NCI-H1092 (cell line): ENCODE measurements at regions not wholly inside any gene's neighbourhood (a gene's known extent, or its start where the extent isn't known, plus 50 kb on each side); places are given as distances from the start of the nearest gene placed in this dataset.
"Not testable (repeated sequence)": the region's sequence is repeated elsewhere in the genome, so short reads cannot be mapped to it uniquely, and the experiment has no call there.

ENCODE experiments used
- DNase-seq: peaks from one replicate; lab custom pipeline; 2025; lab: John Stamatoyannopoulos, UW

- DNase-seq: no peak
Observed at GRCh38 chr4:34469516-34469915, 1774.8 kb downstream of the ARAP2 start.

DNA sequence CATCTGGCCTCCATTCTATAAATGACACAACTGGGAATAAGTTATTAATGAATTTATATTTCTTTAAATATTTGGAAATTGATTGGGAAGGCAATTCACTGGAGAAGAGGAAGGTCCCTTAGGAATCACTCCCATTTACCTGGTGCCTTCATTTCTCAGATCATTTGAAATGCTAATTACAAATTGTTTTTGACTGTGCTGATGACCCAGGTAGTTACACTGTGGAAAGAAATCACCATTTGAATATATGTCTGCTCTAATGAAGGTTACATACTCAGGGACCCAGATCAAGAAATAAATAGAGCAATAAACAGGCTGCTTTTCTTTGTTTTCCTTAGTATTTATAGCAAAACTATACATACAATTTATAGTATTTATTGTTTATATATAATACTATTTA is 1759.1 kb downstream of the ARAP2 start:
- DNase-seq: no peak

GRCh38 chr4:34486461-34487363 is 1757.6 kb downstream of the ARAP2 start:
- DNase-seq: peak; percentile 18

DNA sequence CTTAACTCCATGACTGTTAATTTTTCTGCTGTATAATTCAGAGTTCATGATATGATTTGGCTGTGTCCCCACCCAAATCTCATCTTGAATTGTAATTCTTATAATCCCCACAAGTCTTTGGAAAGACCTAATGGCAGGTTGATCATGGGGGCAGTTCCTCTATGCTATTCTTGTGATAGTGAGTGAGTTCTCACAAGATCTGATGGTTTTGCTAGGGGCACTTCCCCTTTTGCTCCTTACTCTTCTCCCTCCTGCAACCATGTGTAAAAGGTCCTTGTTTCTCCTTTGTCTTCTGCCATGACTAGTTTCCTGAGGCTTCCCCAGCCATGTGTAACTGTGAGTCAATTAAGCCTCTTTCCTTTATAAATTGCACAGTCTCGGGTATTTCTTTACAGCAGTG is 1751.9 kb downstream of the ARAP2 start:
- DNase-seq: no peak

DNA sequence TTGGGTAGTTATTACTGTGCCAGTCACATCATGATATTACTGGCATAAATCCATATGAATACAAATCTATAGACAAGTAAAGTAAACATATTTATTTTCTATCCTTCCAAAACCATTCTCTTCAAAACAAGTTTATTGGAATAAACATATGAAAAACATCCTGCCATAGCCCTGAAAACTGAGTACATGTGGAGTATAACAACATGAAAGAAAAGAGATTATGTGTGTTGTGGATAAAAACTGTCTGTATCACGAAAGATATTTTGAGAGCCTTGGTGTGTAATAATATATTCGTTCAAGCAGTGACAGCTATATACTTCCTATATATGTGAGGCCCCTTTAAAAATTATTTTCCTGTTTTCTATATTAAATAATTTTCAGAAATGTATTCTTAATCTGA is 1742.2 kb downstream of the ARAP2 start:
- no peak for DNase-seq

- not testable (repeated sequence) for DNase-seq
Observed at GRCh38 chr4:34504731-34505130, 1739.6 kb downstream of the ARAP2 start.

GRCh38 chr4:34506511-34507092 is 1737.7 kb downstream of the ARAP2 start:
- not testable (repeated sequence) for DNase-seq

- no peak for DNase-seq
Observed at GRCh38 chr4:34512616-34513015, 1731.7 kb downstream of the ARAP2 start.

DNA sequence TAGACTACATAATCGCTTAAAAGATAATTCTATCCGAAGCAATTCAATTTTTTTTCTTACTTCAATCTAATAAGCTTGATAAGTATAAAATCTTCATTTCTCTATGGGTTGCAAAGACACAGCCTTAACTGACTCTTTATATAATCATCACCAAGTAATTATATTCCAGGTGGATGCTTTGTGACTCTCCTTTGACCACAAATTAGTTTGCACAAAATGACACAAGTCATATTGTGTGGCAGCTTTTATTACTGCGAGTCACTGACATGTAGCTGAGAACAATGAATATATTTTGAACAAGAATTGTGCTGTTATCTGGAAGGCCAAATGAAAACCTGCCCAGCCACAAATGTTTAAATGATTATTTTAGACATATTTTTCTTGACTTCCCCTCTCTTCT is 1727.8 kb downstream of the ARAP2 start:
- DNase-seq: no peak

DNA sequence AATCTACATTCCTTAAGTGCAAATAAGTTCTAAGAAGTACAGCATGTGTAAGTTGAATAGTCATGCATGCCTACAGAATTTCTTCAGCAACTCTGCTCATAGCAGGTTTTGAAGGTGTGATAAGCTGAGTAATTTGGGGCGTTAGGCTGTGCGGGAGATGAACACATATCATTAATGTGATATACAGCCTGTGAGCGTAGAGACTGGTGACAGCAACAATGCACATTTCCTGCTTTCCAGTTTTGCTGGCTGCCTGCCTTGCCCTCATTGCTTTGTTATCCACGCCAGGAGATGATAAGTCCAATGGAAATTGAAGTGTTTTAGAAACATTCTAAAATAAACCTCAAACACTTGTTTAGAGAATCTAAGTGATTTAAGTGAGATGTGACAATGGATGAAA is 1709.4 kb downstream of the ARAP2 start:
- no peak for DNase-seq

GRCh38 chr4:34566091-34566490 is 1678.2 kb downstream of the ARAP2 start:
- DNase-seq: no peak

- DNase-seq: no peak
Observed at GRCh38 chr4:34572026-34572425, 1672.3 kb downstream of the ARAP2 start.

GRCh38 chr4:34615315-34615714 is 1629.0 kb downstream of the ARAP2 start:
- no peak for DNase-seq

DNA sequence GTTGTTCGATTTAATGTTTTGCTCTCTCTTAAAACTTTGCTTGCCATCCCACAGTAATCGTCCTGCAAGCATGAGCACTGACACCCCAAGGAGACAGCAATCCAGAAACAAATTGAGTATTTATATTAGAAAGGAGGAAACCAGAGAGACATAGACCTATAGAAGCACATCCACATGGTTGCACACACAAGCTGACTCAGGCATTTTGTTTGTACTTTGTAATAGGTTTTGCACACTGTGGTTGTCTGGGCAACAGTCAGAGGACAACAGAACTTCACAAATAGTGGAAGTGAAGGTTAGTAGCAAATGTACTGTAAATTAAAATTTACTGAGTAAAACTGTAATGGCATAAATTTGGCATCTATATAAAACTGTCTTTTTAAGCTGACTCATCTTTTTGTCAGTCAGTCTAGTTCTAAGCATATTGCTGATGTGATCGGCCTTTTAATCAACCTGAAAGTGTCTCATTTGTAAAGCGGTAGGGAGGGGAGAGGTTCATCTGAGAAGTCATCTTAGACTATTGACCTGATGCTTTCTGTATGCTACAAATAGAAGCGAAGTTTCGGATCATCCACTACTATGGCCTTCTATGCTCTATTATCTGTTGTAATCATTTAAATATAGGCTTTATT is 1624.7 kb downstream of the ARAP2 start:
- DNase-seq: no peak

GRCh38 chr4:34628471-34628870 is 1615.8 kb downstream of the ARAP2 start:
- DNase-seq: no peak

DNA sequence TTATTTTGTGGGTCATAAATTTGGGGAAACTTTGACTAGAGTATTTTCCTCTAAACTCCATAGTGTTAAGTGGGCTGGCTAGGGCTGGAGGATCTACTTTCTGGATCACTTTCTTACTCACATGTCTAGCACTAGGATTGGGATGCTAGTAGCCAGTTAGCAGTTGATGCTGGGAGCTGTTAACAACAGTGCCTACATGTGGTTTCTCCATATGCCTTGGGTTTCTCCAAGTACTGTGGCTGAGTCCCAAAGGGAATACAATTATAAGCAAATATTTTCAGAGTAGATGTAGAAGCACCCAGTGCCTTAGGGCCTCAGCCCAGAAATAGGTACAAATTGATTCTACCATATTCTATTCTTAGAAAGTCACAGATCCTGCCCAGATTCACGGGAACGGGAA is 1614.9 kb downstream of the ARAP2 start:
- no peak for DNase-seq

DNA sequence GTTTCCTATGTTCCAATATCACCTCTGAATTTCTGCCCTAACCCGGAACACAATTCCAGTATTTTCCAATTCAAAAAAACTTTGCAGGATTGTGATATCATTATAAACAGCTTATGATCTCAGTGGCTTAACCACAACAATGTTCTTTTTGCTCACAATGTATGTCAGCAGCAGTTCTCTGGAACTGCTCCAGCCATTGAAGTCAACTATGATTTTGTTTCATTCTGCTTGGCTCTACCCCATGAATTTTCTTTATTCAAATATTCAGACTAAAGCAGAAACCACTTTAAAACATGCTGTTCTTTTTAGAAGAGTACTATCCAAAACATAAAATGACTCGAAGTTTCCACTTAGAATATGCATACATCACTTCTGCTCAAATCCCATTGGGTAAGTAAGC is 1611.1 kb downstream of the ARAP2 start:
- no peak for DNase-seq

GRCh38 chr4:34636623-34637022 is 1607.7 kb downstream of the ARAP2 start:
- DNase-seq: no peak

DNA sequence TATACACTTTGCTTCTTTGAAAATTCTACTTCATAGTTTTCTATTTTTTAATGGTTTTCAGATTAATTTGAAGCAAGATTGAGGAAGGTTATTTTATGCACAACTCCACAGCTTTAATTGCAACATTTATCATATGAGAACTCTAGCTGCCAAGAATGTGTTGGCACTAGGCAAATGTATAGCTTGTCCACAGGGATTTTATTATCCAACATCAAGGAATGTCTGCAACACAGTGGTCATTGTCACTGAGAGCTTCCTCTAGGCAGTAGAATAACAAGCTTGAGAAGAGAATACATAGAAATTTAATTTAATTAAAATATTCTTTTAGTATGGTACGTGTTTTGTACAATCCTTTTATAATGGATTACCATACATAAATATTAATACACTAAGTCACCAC is 1600.8 kb downstream of the ARAP2 start:
- DNase-seq: no peak

DNA sequence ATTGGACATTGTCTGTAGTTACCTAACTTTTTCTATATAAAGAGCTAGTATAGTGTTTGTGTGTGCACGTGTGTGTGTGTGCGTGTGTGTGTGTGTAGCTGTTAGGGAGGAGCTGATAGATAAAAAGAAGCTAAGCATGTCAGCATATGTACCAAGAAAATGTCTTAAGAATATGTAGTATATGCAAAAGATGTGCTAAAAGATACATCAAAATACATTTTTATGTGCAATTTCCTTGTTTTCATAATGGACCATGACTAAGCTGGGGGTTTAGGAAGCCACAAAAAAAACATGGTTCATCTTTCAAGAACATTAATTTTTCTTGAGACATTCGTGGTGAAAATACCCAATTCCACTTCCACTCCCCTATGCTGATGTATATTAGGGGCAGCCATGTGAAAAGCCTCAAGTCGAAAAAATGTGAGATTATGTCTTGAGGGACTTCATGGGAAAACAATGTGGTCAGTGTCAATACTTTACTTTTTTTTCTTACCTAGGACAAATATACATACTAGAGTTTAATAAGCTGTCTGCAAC is 1599.7 kb downstream of the ARAP2 start:
- no peak for DNase-seq

GRCh38 chr4:34649716-34650115 is 1594.6 kb downstream of the ARAP2 start:
- DNase-seq: no peak

GRCh38 chr4:34664051-34664450 is 1580.3 kb downstream of the ARAP2 start:
- DNase-seq: no peak

GRCh38 chr4:34676400-34676799 is 1567.9 kb downstream of the ARAP2 start:
- no peak for DNase-seq
